ENCODE measurements at regions not wholly inside any gene's neighbourhood (a gene's known extent, or its start where the extent isn't known, plus 50 kb on each side); places are given as distances from the start of the nearest gene placed in this dataset.

DNA sequence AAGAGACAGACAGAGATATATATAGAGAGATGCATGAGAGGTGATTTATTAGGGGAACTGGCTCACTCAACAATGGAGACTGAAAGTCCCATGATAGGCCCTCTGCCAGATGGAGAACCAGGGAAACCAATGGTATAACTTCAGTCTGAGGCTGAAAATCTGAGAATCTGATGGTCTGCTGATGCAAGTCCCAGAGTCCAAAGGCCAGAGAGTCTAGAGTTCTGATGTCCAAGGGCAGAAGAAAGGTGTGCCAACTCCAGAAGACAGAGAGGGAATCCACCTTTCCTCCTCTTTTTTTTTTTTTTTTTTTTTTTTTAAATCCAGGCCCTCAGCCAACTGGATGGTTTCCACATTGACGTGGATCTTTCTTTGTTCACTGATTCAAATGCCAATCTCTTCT lies 197.9 kb upstream of the MEIS2 start:
- TF ChIP-seq CTCF (IDR thresholded peaks at IDR 0.05), result no peak
- TF ChIP-seq POLR2AphosphoS5 (IDR thresholded peaks at IDR 0.05), result no peak
- no peak for TF ChIP-seq EP300 (IDR thresholded peaks at IDR 0.05)
